LNCAP (cell line): ENCODE measurements at regions not wholly inside any gene's neighbourhood (a gene's known extent, or its start where the extent isn't known, plus 50 kb on each side); places are given as distances from the start of the nearest gene placed in this dataset.

ENCODE experiments used
- CTCF ChIP-seq: fragments of 450-650 bp; IDR thresholded peaks from 2 replicates; pipeline ENCODE4 v1.5.1; 2017; ENCODE audit warnings: mild to moderate bottlenecking

GRCh38 chr1:157262891-157263290 is 124.7 kb upstream of the ETV3 start:
- TF ChIP-seq CTCF = no peak

GRCh38 chr1:157262422-157262821 is 124.2 kb upstream of the ETV3 start:
- TF ChIP-seq CTCF = no peak

GRCh38 chr1:157252473-157252872 is 114.3 kb upstream of the ETV3 start:
- TF ChIP-seq CTCF = no peak

GRCh38 chr1:157249739-157250138 is 111.5 kb upstream of the ETV3 start:
- TF ChIP-seq CTCF = no peak

- no peak for TF ChIP-seq CTCF
Observed at GRCh38 chr1:157249326-157249725, 111.1 kb upstream of the ETV3 start.

- TF ChIP-seq CTCF = no peak
Observed at GRCh38 chr1:157247005-157247763, 109.0 kb upstream of the ETV3 start.

- no peak for TF ChIP-seq CTCF
Observed at GRCh38 chr1:157245823-157246222, 107.6 kb upstream of the ETV3 start.

GRCh38 chr1:157241185-157241538 is 103.0 kb upstream of the ETV3 start:
- no peak for TF ChIP-seq CTCF
